NCI-H1105 treated with DMSO at 0.1 percent for 48 hours (cell line): ENCODE measurements at regions not wholly inside any gene's neighbourhood (a gene's known extent, or its start where the extent isn't known, plus 50 kb on each side); places are given as distances from the start of the nearest gene placed in this dataset.

ENCODE experiments used
- DNase-seq: peaks from one replicate; lab custom pipeline; 2025; lab: John Stamatoyannopoulos, UW

DNA sequence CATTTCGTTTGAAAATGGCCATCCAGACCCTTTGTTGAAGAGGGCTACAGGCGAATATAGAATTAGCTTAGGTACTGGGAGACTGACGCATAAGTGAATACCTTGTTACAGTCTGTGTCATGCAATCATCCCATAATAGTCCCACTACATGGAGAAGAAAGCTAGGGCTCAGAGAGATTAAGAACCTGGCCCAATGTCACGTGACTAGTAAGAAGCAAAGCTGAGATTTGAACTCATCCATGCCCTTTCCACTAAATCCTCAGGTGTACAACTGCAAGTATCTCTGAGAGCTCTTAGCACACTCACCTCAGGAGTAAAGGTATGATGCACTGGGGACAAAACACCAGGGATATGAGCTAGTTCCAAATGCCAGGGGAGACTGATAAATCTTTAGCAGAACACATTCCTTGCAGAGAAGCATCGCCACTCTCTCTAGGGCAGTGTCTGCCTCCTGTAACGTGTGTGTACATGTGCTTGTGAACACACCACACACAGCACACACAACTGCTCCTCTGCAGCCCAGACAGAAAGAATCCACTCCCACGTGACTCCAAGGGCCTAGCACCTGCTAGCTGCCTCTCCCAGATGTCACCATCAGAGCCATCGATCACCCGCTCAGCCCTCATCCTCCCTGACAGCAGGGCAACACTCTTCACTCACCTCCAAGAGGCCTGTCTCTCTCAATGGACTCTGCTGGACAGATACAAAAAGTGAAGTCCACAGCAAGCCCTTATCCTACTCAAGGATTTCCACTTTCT lies 402.8 kb downstream of the NXPE2 start:
- no peak for DNase-seq

DNA sequence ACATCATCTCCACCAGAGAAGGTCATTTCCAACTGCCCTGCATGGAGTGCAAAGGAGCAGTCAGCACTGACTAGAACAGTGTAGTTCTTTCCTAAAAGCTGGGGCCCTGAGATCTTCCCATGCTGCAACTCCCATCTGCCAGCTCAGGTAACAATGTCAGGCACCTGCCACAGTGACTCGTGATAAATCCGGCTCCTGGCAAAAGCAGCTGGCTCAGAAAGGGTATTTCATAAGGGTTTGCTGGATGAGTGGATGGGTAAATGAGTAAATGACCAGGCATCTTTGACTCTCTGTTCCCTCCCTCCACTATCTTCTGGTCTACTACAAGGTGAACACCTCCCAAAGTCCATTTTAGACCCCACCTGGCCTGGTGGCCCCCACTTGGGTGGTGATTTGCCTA lies 403.6 kb downstream of the NXPE2 start:
- peak; percentile 68 for DNase-seq

DNA sequence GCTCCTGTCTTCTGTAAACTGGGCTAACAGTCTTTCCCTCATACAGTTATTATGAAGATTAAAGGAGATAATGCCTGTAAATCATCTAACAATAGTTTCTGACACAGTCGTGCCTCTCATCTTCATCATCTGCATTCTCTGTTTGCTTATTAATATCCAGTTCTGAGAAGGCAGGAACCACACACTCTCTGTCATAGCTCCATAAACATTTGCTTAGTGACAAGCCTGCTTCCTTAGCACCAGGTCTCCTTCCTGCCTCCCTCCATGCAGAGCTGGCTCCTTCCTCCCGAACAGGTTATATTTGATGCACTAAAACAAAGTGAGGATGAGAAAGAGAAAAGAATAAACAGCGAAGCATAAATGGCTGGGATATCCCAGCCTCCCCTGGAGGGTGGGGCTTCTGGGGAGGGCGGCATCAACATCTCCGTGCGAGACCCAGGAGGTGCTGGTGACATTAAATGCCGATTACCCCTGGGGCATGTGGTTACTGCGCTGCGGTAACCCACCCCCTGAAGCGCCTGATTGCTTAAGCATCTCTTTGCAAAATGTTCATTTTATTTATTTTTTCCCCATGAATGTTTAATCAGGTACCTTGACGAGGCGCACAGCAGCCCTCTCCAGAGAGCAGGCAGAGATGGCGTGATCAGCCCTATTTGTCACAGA lies 404.9 kb downstream of the NXPE2 start:
- DNase-seq: no peak

DNA sequence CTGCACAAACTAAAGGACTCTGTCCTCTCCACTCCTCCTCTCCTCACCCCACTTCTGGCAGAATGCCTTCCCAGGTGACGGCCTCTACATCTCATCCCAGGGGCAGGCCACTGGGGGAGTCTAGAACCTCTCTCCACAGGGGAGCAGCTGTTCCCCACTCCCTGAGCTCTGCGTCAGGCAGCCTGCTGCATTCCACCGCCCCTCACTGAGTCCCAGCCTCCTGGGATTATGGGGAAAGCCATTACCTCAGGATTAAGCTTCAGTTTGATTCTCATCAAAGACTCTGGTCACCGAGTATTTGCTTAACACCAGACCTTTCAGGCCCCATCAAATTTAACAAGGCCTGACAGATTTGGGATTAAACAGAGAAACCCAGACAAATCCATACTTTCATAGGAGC lies 405.9 kb downstream of the NXPE2 start:
- DNase-seq: no peak

DNA sequence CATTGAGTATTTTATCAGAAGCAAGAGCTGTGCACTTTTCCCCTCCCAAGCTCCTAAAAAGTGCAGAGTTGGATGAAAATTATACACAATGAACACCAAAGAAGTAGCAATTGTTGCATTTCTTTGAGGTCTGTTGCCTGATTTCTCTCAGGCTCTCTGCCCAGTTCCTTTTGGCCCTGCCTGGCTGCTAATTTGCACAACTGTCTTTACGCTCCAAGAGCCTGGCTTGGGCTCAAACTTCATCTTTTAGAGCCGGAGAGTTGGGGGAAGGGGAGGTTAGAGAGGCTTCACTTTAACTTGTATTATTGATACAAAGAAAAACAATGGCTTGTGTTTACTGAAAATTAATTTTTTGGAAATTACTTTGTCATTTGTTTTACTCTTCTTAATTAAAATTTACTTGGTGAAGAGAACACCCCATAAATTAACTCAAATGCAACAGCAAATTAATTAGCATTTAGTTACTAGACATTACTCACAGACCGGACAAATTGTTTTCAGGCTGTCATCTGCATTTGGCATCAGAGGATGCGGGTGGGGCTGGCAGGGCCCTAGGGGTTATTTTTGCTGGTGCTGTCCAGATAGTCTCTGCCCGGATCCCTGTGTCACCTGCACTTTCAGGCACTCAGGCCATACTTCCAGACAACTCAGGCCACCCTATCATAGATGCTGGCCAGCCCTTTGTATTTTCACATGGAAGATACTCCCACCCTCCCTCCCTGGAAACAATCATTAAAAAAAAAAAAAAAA lies 407.3 kb downstream of the NXPE2 start:
- DNase-seq: peak; percentile 52

DNA sequence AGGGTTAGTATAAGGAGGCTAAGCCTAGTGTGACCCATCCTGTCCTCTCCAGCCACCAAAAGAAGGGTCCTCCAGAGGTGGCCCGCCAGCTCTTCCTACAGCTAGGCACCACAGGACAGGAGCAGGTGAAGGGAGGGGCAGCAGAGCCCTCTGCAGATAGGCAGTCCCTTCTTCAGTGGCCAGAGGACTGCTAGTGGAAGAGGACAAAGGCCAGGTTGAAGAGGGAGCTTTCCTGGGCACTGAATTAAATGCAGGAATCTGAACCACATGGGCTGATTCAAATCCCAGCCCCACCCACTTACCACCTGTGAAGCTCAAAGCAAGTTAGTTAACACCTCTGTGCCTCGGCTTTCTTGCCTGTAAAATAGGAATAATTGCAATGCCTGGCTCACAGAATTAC lies 409.5 kb downstream of the NXPE2 start:
- DNase-seq: no peak

DNA sequence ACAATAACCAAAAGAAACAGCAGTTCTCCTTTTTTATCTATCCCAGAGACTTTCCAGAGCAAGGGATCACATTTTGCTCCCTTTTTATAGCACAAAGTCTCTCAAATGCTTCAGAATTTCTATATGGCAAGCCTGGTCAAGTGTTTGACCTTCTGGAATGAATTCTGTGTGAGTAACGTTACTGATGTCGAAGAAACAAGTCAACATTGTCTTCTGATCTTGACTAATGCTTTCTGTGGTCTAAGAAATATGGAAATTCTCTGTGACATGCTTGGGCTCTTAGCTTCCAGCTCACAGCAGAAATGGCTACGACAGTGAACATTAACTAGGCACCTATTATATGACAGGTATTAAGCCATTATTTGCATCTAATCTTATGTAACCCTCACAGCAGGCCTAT lies 411.7 kb downstream of the CADM1 start:
- DNase-seq: no peak

DNA sequence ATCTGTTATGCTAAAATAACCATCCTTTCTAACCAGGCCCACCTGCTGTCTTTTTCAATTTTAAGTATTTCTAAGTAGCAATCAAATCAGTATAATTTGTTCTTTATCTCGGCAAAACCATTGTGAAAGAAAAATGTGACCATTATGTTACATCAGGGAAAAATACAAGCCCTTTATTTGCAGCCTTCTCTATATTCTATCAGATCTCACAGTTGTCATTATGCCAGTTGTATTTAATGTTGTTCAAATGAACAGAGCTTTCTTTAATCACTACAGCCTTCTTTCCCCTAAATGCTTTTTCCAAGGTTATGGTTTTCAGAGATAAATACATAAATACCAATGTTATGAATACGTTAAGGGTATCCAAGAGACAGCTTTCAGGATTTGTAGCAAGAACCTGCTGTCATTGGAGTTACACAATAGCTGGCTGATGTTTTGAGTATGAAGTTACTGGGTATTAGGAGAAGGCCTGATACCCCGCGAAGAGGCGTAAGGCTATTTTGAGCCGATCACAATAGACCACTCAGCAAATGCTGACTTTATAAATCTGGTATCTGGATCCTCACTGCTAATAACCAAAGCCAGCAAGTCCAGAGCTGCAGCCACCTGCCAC lies 406.3 kb downstream of the CADM1 start:
- no peak for DNase-seq

DNA sequence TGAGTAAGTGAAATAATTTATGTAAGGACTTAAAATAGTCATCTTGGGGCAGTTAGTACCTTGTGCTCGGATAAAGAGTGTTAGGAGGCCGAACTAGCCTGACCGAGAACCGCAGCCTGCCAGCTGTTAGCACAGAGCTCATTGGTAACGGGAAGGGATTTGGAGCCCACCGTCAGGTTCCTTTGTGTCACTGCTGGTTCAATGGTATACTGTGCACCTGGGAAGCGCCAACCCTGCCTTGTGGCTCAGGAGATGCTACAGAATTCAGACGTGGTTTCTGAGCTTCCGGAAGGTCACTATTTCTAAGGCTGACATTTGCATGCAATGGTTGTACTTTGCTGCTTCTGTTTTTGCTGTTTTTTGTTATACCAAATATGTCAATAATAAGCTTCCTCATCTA lies 403.5 kb downstream of the CADM1 start:
- DNase-seq: no peak

DNA sequence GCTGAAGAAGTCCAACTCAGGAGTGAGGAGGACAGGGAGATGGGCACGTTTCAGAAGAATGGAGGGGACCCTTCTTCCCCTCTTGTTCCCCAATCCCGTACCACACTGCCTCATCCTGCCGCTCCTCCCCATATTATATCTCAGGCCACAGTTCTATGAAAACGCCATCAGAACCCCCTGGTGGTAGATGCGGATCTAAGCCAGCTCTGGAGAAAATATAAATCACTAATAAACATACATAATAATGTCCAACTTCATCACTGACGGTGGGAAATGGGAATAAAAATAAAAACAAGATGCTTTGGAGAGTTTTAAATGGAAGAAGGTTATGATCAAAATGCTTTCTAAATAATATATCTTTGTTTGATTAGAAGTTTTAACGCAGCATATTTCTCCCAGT lies 400.3 kb downstream of the CADM1 start:
- DNase-seq: no peak

DNA sequence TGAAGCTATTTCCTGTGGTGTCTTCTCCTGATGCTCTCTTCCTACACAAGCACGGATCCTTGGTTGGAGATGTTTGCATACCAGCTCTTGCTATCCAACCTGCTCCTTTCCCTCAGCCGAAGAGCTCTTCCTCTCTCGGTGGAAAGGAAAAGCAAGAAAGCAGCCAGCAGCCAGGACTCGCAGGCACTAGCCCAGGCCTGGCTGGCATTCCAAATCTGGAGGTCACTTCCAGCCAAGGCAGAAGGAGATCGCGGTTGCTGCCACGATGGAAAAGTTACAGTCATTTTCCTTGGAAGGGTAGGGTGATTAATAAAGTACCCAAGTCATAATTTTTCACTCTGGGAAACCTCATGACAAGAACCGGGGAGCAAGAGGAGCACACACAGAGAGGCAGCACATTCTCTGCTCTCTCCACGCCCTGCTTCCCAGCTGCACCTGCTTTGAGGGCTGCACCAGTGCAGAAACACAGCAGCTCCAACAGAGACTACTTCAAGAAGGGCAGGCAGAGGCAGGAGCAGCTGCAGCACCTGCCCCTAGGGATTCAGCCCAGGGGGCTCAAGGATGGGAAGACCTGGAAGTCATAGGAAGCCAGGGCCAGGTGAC lies 399.3 kb downstream of the CADM1 start:
- DNase-seq: no peak

DNA sequence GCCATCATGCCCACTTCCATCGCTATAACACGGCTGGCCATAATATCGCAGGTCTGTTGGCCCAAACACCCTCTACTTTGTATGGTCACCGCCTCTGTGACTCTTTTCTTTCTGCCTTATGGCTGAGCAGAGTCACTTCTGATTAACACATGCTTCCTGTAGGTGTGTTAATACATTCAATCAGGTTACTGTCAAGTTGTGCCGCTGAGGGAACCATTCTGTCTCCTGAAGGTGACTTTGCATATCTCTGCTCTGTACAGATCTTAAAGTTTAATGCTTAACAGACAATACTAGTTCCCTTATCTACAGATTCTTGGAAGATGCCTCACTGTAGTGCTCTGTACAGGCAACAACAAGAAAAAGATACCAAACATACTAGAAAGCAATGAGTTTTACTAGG lies 393.1 kb downstream of the CADM1 start:
- DNase-seq: no peak

DNA sequence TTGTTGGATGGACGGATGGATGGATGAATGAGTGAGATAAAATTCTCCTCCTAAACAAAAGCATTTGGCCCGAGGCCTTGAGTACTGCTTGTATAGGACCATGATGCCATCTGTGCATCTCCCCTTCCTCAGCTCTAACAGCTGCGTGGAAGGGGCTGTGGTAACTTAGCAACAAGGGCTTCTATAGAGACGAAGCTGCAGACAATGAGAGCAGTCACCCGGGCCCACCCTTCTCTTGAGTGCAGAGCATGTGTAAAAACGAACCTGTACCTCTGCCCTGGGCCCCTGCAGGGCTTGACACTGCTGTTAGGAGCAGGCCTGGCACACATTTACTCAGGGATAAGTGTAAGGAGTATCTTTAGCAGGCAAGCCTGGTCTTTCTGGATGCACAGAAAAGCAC lies 391.5 kb downstream of the CADM1 start:
- peak; percentile 29 for DNase-seq

DNA sequence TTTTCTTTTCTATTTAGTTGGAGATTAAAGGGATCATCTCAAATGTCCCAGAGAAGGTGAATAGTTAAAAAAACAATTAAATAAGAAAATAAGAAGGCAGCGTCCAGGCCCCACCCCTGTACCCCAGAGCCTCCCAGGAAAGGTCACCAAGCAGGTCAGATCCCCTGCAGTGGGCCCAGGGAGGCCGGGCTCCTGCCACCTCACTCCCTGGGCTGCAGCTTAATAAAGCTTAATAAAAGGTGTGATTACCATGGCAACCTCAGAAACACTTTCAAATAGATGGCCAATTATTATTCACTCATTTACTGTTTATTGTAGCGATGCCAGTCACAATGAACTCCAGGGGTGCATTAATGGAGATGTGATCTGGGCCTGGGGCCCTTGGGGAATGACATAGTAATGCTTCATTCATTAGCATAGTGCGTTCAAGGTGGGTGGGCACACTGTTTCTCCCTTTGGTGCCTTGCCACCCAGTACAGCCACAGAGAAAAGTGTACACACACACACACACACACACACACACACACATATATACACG lies 386.2 kb downstream of the CADM1 start:
- no peak for DNase-seq

DNA sequence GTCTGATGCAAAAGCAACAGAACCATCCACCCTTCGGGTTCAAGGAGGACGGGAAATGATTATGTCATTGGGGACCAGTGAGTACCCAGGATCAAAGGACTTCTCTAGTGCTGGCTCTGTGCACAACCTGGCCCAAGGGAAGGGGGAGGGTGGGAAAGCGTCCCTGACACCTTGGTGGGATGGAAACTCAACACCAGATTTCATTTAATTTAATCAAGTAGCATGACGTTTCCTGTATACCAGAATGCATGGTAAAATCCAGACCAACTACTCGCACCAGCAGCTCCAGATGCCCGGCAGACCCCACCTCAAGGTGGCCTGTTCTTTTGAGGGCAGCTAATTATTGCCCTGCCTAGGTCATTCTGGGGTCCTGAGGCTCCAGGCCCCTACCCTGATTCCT lies 385.1 kb downstream of the CADM1 start:
- DNase-seq: no peak
